Nephron progenitor cell (in vitro differentiated cells): ENCODE measurements at regions not wholly inside any gene's neighbourhood (a gene's known extent, or its start where the extent isn't known, plus 50 kb on each side); places are given as distances from the start of the nearest gene placed in this dataset.
"Not testable (repeated sequence)": the region's sequence is repeated elsewhere in the genome, so short reads cannot be mapped to it uniquely, and the experiment has no call there.

ENCODE experiments used
- DNase-seq: peaks from one replicate; pipeline ENCODE4 v3.0.0; 2021
- H3K27ac Mint-ChIP-seq: 2 replicates; pipeline ENCODE4 v1.8.0; 2021; ENCODE audit warnings: mild to moderate bottlenecking, moderate library complexity, mixed read lengths
- H3K27me3 Mint-ChIP-seq: 2 replicates; pipeline ENCODE4 v1.8.0; 2021; ENCODE audit warnings: mild to moderate bottlenecking, low read depth, mixed read lengths; ENCODE audit not compliant: poor library complexity
- H3K36me3 Mint-ChIP-seq: 2 replicates; pipeline ENCODE4 v1.8.0; 2021; ENCODE audit warnings: low read depth, mixed read lengths
- H3K4me1 Mint-ChIP-seq: 2 replicates; pipeline ENCODE4 v1.8.0; 2021; ENCODE audit warnings: mixed read lengths
- H3K4me3 Mint-ChIP-seq: 2 replicates; pipeline ENCODE4 v1.8.0; 2021; ENCODE audit warnings: mild to moderate bottlenecking, moderate library complexity, mixed read lengths
- H3K9me3 Mint-ChIP-seq: 2 replicates; pipeline ENCODE4 v1.8.0; 2021; ENCODE audit warnings: mild to moderate bottlenecking, moderate library complexity, mixed read lengths
- CTCF ChIP-seq: fragments of 200-600 bp; sonication (generic); IDR thresholded peaks from 2 replicates; pipeline ENCODE4 v1.5.0; 2021; ENCODE audit warnings: antibody characterized with exemption

GRCh38 chr6:139981066-139981624 is 606.7 kb upstream of the CITED2 start:
- no peak for DNase-seq
- peaks cover 2% of the 10 kb centered on the region for H3K9me3 Mint-ChIP-seq
- H3K4me1 Mint-ChIP-seq, result peaks cover 93% of the 10 kb centered on the region
- H3K27ac Mint-ChIP-seq, result peak overlapping the region; percentile 83
- no peak for TF ChIP-seq CTCF
- H3K4me3 Mint-ChIP-seq, result no peak overlapping the region
- H3K27me3 Mint-ChIP-seq, result no peaks in the 10 kb centered on the region
- no peaks in the 10 kb centered on the region for H3K36me3 Mint-ChIP-seq

- H3K27me3 Mint-ChIP-seq, H3K9me3 Mint-ChIP-seq, H3K4me3 Mint-ChIP-seq, H3K36me3 Mint-ChIP-seq: not testable (repeated sequence)
- H3K27ac Mint-ChIP-seq, result peak overlapping the region; percentile 83
- H3K4me1 Mint-ChIP-seq, result peaks cover 88% of the 10 kb centered on the region
- DNase-seq, result peak; percentile 7
These were observed 606.2 kb upstream of the CITED2 start for GRCh38 chr6:139980631-139981030.

DNA sequence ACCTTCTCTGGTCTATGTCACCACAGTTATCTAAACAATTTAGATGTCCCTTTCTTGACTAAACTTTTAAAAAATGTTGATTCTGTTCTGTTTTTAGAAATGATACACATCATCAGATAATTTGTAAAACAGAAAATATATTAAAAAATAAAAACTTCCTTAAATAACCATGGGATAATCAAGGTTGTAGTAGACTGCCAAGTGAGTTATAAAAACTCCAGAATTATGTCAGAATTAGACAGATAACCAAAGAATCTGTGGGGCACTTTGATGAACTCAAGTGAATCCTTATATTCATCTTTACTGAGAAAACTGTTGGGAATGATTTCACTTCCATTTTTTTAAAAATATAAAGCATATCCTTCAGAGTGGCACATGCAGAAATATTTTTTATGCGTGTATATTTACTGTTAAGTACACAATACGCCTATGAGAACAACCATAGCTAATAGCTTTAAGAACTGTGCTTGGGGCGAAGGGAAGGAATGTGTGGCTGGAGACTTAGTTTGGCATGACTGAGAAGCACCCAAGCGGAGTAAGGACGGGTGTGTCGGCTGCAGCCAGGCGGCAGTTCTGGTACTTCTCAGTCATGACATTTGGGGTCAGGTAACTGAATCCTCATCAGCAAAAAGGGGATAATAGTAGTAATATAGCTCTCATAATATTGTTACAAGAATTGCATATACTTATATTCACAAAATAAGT is 604.7 kb upstream of the CITED2 start:
- no peak for TF ChIP-seq CTCF
- peaks cover 4% of the 10 kb centered on the region for H3K9me3 Mint-ChIP-seq
- H3K27me3 Mint-ChIP-seq, result no peaks in the 10 kb centered on the region
- peak overlapping the region; percentile 14 for H3K4me3 Mint-ChIP-seq
- H3K36me3 Mint-ChIP-seq, result no peaks in the 10 kb centered on the region
- peak; percentile 56 for DNase-seq
- H3K27ac Mint-ChIP-seq, result peak overlapping the region; percentile 83
- H3K4me1 Mint-ChIP-seq, result peaks cover 79% of the 10 kb centered on the region

DNA sequence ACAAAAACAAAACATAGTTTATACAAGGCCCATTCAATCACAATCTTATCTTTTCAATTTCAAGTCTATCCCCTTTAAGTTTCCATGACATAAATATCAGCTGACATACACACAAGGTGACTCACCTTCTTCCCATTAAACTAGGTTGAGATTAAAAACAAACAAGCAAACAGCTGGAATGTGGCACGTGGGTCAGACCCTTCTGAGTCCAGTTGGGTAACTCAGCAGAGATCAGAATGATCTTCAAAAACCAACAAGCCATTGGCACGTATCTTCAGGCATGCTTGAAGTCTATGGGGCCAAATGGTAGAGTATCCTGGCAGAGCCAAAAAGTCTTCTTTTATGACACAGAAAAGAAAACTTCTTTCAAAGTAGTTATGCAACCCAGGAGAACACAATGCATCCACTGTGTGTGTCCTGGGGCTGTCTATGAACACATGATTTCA is 603.5 kb upstream of the CITED2 start:
- no peaks in the 10 kb centered on the region for H3K36me3 Mint-ChIP-seq
- DNase-seq, result no peak
- peak overlapping the region; percentile 85 for H3K27ac Mint-ChIP-seq
- peaks cover 76% of the 10 kb centered on the region for H3K4me1 Mint-ChIP-seq
- peaks cover 4% of the 10 kb centered on the region for H3K9me3 Mint-ChIP-seq
- no peak for TF ChIP-seq CTCF
- no peaks in the 10 kb centered on the region for H3K27me3 Mint-ChIP-seq
- H3K4me3 Mint-ChIP-seq, result no peak overlapping the region

- peak overlapping the region; percentile 47 for H3K27ac Mint-ChIP-seq
- peak overlapping the region; percentile 7 for H3K4me3 Mint-ChIP-seq
- H3K9me3 Mint-ChIP-seq, result peaks cover 30% of the 10 kb centered on the region
- no peak for DNase-seq
- H3K4me1 Mint-ChIP-seq, result peaks cover 40% of the 10 kb centered on the region
- H3K27me3 Mint-ChIP-seq, result no peaks in the 10 kb centered on the region
- peaks cover 10% of the 10 kb centered on the region for H3K36me3 Mint-ChIP-seq
- TF ChIP-seq CTCF, result no peak
These were observed 599.4 kb upstream of the CITED2 start for GRCh38 chr6:139973669-139974344.

GRCh38 chr6:139972116-139972515 is 597.7 kb upstream of the CITED2 start:
- peaks cover 30% of the 10 kb centered on the region for H3K9me3 Mint-ChIP-seq
- TF ChIP-seq CTCF, result no peak
- H3K36me3 Mint-ChIP-seq, result peaks cover 10% of the 10 kb centered on the region
- no peak for DNase-seq
- H3K27ac Mint-ChIP-seq, result no peak overlapping the region
- no peaks in the 10 kb centered on the region for H3K27me3 Mint-ChIP-seq
- H3K4me3 Mint-ChIP-seq, result no peak overlapping the region
- peaks cover 23% of the 10 kb centered on the region for H3K4me1 Mint-ChIP-seq
